ENCODE measurements at regions not wholly inside any gene's neighbourhood (a gene's known extent, or its start where the extent isn't known, plus 50 kb on each side); places are given as distances from the start of the nearest gene placed in this dataset.
"Not testable (repeated sequence)": the region's sequence is repeated elsewhere in the genome, so short reads cannot be mapped to it uniquely, and the experiment has no call there.

- DNase-seq (ENCODE audit: low read depth) = no peak
- no peak overlapping the region for H3K4me3 ChIP-seq (ENCODE audit: low read depth, low read length)
Observed at GRCh38 chr5:161051920-161052500, 200.0 kb upstream of the ATP10B start.

GRCh38 chr5:161047024-161047423 is 195.0 kb upstream of the ATP10B start:
- DNase-seq (ENCODE audit: low read depth) = no peak
- H3K4me3 ChIP-seq (ENCODE audit: low read depth, low read length) = no peak overlapping the region

GRCh38 chr5:161042862-161043261 is 190.9 kb upstream of the ATP10B start:
- no peak overlapping the region for H3K4me3 ChIP-seq (ENCODE audit: low read depth, low read length)
- no peak for DNase-seq (ENCODE audit: low read depth)

- no peak for DNase-seq (ENCODE audit: low read depth)
- H3K4me3 ChIP-seq (ENCODE audit: low read depth, low read length) = no peak overlapping the region
Observed at GRCh38 chr5:161042443-161042842, 190.4 kb upstream of the ATP10B start.

GRCh38 chr5:161040818-161041217 is 188.8 kb upstream of the ATP10B start:
- DNase-seq (ENCODE audit: low read depth) = no peak
- H3K4me3 ChIP-seq (ENCODE audit: low read depth, low read length) = no peak overlapping the region

GRCh38 chr5:161036296-161036695 is 184.3 kb upstream of the ATP10B start:
- no peak for DNase-seq (ENCODE audit: low read depth)

GRCh38 chr5:161034451-161034850 is 182.4 kb upstream of the ATP10B start:
- no peak for DNase-seq (ENCODE audit: low read depth)
- H3K4me3 ChIP-seq (ENCODE audit: low read depth, low read length) = no peak overlapping the region

More at GRCh38 chr5:161036296-161036695, 184.3 kb upstream of the ATP10B start:
- H3K4me3 ChIP-seq (ENCODE audit: low read depth, low read length) = no peak overlapping the region

- H3K4me3 ChIP-seq (ENCODE audit: low read depth, low read length) = no peak overlapping the region
- no peak for DNase-seq (ENCODE audit: low read depth)
Observed at GRCh38 chr5:161030229-161030628, 178.2 kb upstream of the ATP10B start.

GRCh38 chr5:161027763-161028162 is 175.8 kb upstream of the ATP10B start:
- H3K4me3 ChIP-seq (ENCODE audit: low read depth, low read length) = no peak overlapping the region
- DNase-seq (ENCODE audit: low read depth) = no peak

GRCh38 chr5:161023551-161023950 is 171.5 kb upstream of the ATP10B start:
- no peak for DNase-seq (ENCODE audit: low read depth)
- H3K4me3 ChIP-seq (ENCODE audit: low read depth, low read length) = no peak overlapping the region

GRCh38 chr5:161022151-161022550 is 170.1 kb upstream of the ATP10B start:
- no peak for DNase-seq (ENCODE audit: low read depth)
- H3K4me3 ChIP-seq (ENCODE audit: low read depth, low read length) = no peak overlapping the region

- H3K4me3 ChIP-seq (ENCODE audit: low read depth, low read length) = no peak overlapping the region
- no peak for DNase-seq (ENCODE audit: low read depth)
Observed at GRCh38 chr5:161009817-161010216, 157.8 kb upstream of the ATP10B start.

- H3K4me3 ChIP-seq (ENCODE audit: low read depth, low read length) = no peak overlapping the region
- no peak for DNase-seq (ENCODE audit: low read depth)
Observed at GRCh38 chr5:161009194-161009593, 157.2 kb upstream of the ATP10B start.

- H3K4me3 ChIP-seq (ENCODE audit: low read depth, low read length) = no peak overlapping the region
- no peak for DNase-seq (ENCODE audit: low read depth)
Observed at GRCh38 chr5:161007879-161008278, 155.9 kb upstream of the ATP10B start.

GRCh38 chr5:161002571-161003074 is 150.6 kb upstream of the ATP10B start:
- no peak overlapping the region for H3K4me3 ChIP-seq (ENCODE audit: low read depth, low read length)
- no peak for DNase-seq (ENCODE audit: low read depth)

GRCh38 chr5:161001604-161002003 is 149.6 kb upstream of the ATP10B start:
- DNase-seq (ENCODE audit: low read depth) = no peak
- no peak overlapping the region for H3K4me3 ChIP-seq (ENCODE audit: low read depth, low read length)

- not testable (repeated sequence) for DNase-seq (ENCODE audit: low read depth); H3K4me3 ChIP-seq (ENCODE audit: low read depth, low read length)
Observed at GRCh38 chr5:161001142-161001541, 149.1 kb upstream of the ATP10B start.

- no peak for DNase-seq (ENCODE audit: low read depth)
- no peak overlapping the region for H3K4me3 ChIP-seq (ENCODE audit: low read depth, low read length)
Observed at GRCh38 chr5:160991205-160991604, 139.2 kb upstream of the ATP10B start.

GRCh38 chr5:160979385-160979784 is 127.4 kb upstream of the ATP10B start:
- no peak overlapping the region for H3K4me3 ChIP-seq (ENCODE audit: low read depth, low read length)
- DNase-seq (ENCODE audit: low read depth) = no peak

GRCh38 chr5:160978944-160979343 is 126.9 kb upstream of the ATP10B start:
- no peak overlapping the region for H3K4me3 ChIP-seq (ENCODE audit: low read depth, low read length)
- no peak for DNase-seq (ENCODE audit: low read depth)

GRCh38 chr5:160976181-160976580 is 124.2 kb upstream of the ATP10B start:
- DNase-seq (ENCODE audit: low read depth) = no peak
- no peak overlapping the region for H3K4me3 ChIP-seq (ENCODE audit: low read depth, low read length)

All from skeletal muscle cell (primary cell).